H9 (cell line): ENCODE measurements at regions not wholly inside any gene's neighbourhood (a gene's known extent, or its start where the extent isn't known, plus 50 kb on each side); places are given as distances from the start of the nearest gene placed in this dataset.

Experiments
- DNase-seq: peaks from one replicate; pipeline ENCODE4 v3.0.0-alpha.2; 2017
- H2AFZ ChIP-seq: one replicate; pipeline ENCODE4 v1.6.1; 2013; ENCODE audit warnings: mild to moderate bottlenecking, low read length, control low read depth, moderate library complexity
- H2AK5ac ChIP-seq: 2 replicates; pipeline ENCODE4 v1.6.1; 2013; ENCODE audit warnings: low read length, control low read depth, mixed read lengths; ENCODE audit not compliant: insufficient read length
- H2BK120ac ChIP-seq: one replicate; pipeline ENCODE4 v1.6.1; 2013; ENCODE audit warnings: low read depth, mild to moderate bottlenecking, low read length, control low read depth, inconsistent platforms; ENCODE audit not compliant: poor library complexity, severe bottlenecking
- H2BK12ac ChIP-seq: 2 replicates; pipeline ENCODE4 v1.6.1; 2013; ENCODE audit warnings: low read length, control low read depth, mixed read lengths, low read depth; ENCODE audit not compliant: insufficient read length
- H2BK15ac ChIP-seq: 2 replicates; pipeline ENCODE4 v1.6.1; 2013; ENCODE audit warnings: low read depth, low read length, control low read depth
- H2BK20ac ChIP-seq: one replicate; pipeline ENCODE4 v1.6.1; 2013; ENCODE audit warnings: low read depth, mild to moderate bottlenecking, low read length, control low read depth, inconsistent platforms; ENCODE audit not compliant: poor library complexity, severe bottlenecking
- H2BK5ac ChIP-seq: 2 replicates; pipeline ENCODE4 v1.6.1; 2013; ENCODE audit warnings: low read length, control low read depth, mixed read lengths; ENCODE audit not compliant: insufficient read length
- H3K14ac ChIP-seq: 2 replicates; pipeline ENCODE4 v1.6.1; 2013; ENCODE audit warnings: low read length, control low read depth; ENCODE audit not compliant: insufficient read depth
- H3K18ac ChIP-seq: 2 replicates; pipeline ENCODE4 v1.6.1; 2013; ENCODE audit warnings: low read depth, mild to moderate bottlenecking, mixed read lengths, low read length, control low read depth; ENCODE audit not compliant: insufficient read length
- H3K23ac ChIP-seq: 2 replicates; pipeline ENCODE4 v1.6.1; 2013; ENCODE audit warnings: low read length, control low read depth, mixed read lengths, low read depth; ENCODE audit not compliant: insufficient read length
- H3K23me2 ChIP-seq: 2 replicates; pipeline ENCODE4 v1.6.1; 2013; ENCODE audit warnings: low read depth, mild to moderate bottlenecking, mixed read lengths, low read length, control low read depth; ENCODE audit not compliant: insufficient read length, poor library complexity, severe bottlenecking
- H3K27ac ChIP-seq: 2 replicates; pipeline ENCODE4 v1.5.1; 2013; ENCODE audit warnings: low read length, control low read depth, mixed read lengths, low read depth; ENCODE audit not compliant: insufficient read length
- H3K27me3 ChIP-seq: 2 replicates; pipeline ENCODE4 v1.6.1; 2013; ENCODE audit warnings: low read length, control low read depth, inconsistent platforms; ENCODE audit not compliant: insufficient read depth
- H3K4ac ChIP-seq: 2 replicates; pipeline ENCODE4 v1.6.1; 2013; ENCODE audit warnings: low read depth, mild to moderate bottlenecking, control low read depth, inconsistent platforms, low read length, moderate library complexity
- H3K4me1 ChIP-seq: 2 replicates; pipeline ENCODE4 v1.6.1; 2013; ENCODE audit warnings: low read length, control low read depth, inconsistent platforms; ENCODE audit not compliant: insufficient read depth
- H3K4me2 ChIP-seq: 2 replicates; pipeline ENCODE4 v1.6.1; 2013; ENCODE audit warnings: low read length, control low read depth, mixed read lengths; ENCODE audit not compliant: insufficient read length, insufficient read depth
- H3K56ac ChIP-seq: 2 replicates; pipeline ENCODE4 v1.6.1; 2013; ENCODE audit warnings: low read depth, mild to moderate bottlenecking, mixed read lengths, low read length, control low read depth; ENCODE audit not compliant: insufficient read length
- H3K79me1 ChIP-seq: 2 replicates; pipeline ENCODE4 v1.6.1; 2013; ENCODE audit warnings: low read depth, mild to moderate bottlenecking, moderate library complexity, low read length, control low read depth, inconsistent platforms; ENCODE audit not compliant: insufficient read depth, poor library complexity, severe bottlenecking
- H3K79me2 ChIP-seq: 2 replicates; pipeline ENCODE4 v1.6.1; 2013; ENCODE audit warnings: low read length, control low read depth, inconsistent platforms; ENCODE audit not compliant: insufficient read depth
- H3K9ac ChIP-seq: 2 replicates; pipeline ENCODE4 v1.6.1; 2013; ENCODE audit warnings: low read length, control low read depth, mixed read lengths; ENCODE audit not compliant: insufficient read length; ENCODE audit errors: extremely low read depth
- H3K9me3 ChIP-seq: one replicate; pipeline ENCODE4 v1.6.1; 2013; ENCODE audit warnings: low read depth, low read length, inconsistent platforms; ENCODE audit not compliant: control insufficient read depth
- H3T11ph ChIP-seq: one replicate; pipeline ENCODE4 v1.6.1; 2013; ENCODE audit warnings: mild to moderate bottlenecking, low read length, control low read depth, inconsistent platforms
- H4K20me1 ChIP-seq: one replicate; pipeline ENCODE4 v1.6.1; 2013; ENCODE audit not compliant: control insufficient read depth, insufficient read length, insufficient read depth
- H4K5ac ChIP-seq: 2 replicates; pipeline ENCODE4 v1.6.1; 2013; ENCODE audit warnings: low read depth, mild to moderate bottlenecking, mixed read lengths, low read length, control low read depth; ENCODE audit not compliant: insufficient read length
- H4K8ac ChIP-seq: replicated peaks from 2 replicates; pipeline ENCODE4 v1.6.1; 2013; ENCODE audit warnings: low read length, control low read depth, mixed read lengths, low read depth; ENCODE audit not compliant: insufficient read length
- H4K91ac ChIP-seq: 2 replicates; pipeline ENCODE4 v1.6.1; 2013; ENCODE audit warnings: low read depth, mild to moderate bottlenecking, moderate library complexity, mixed read lengths, low read length, control low read depth; ENCODE audit not compliant: insufficient read length
- H3K27ac Mint-ChIP-seq, 3 experiments: 2 replicates in 2 of 3; 3 replicates in 1 of 3; pipeline ENCODE4 v1.8.0; 2020 to 2021; ENCODE audit warnings: mixed read lengths in 3 of 3, mild to moderate bottlenecking in 1 of 3, moderate library complexity in 1 of 3
- H3K27me3 Mint-ChIP-seq: 2 replicates; pipeline ENCODE4 v1.8.0; 2021; ENCODE audit warnings: low read depth, mild to moderate bottlenecking, moderate library complexity, mixed read lengths
- H3K36me3 Mint-ChIP-seq, 3 experiments: 2 replicates in 2 of 3; 3 replicates in 1 of 3; pipeline ENCODE4 v1.8.0; 2020 to 2021; ENCODE audit warnings: low read depth in 3 of 3, mixed read lengths in 3 of 3; ENCODE audit not compliant: insufficient read depth in 1 of 3
- H3K4me1 Mint-ChIP-seq, 2 experiments: 2 replicates each; pipeline ENCODE4 v1.8.0; 2020; ENCODE audit warnings: mixed read lengths in 2 of 2
- H3K4me3 Mint-ChIP-seq, 2 experiments: 2 replicates in 1 of 2; 3 replicates in 1 of 2; pipeline ENCODE4 v1.8.0; 2020 to 2021; ENCODE audit warnings: mild to moderate bottlenecking in 2 of 2, mixed read lengths in 2 of 2, moderate library complexity in 1 of 2
- H3K9me3 Mint-ChIP-seq, 2 experiments: 2 replicates in 1 of 2; 3 replicates in 1 of 2; pipeline ENCODE4 v1.8.0; 2020; ENCODE audit warnings: mild to moderate bottlenecking in 2 of 2, mixed read lengths in 2 of 2, moderate library complexity in 1 of 2
- CTCF ChIP-seq: fragments of 200-600 bp; sonication (generic); conservative IDR thresholded peaks from 3 replicates; pipeline ENCODE4 v1.8.0; 2021; ENCODE audit warnings: antibody characterized with exemption, mild to moderate bottlenecking
- WGBS: extraction: QIAGEN DNeasy Blood & Tissue Kit; methylation state at CpG from one replicate; pipeline ENCODE4 v1.1.7; 2013; ENCODE audit warnings: missing lambda C conversion rate, low lambda C conversion rate, mixed read lengths; ENCODE audit not compliant: insufficient read length; ENCODE audit errors: extremely low coverage; 5-methylcytosine and 5-hydroxymethylcytosine counted together

DNA sequence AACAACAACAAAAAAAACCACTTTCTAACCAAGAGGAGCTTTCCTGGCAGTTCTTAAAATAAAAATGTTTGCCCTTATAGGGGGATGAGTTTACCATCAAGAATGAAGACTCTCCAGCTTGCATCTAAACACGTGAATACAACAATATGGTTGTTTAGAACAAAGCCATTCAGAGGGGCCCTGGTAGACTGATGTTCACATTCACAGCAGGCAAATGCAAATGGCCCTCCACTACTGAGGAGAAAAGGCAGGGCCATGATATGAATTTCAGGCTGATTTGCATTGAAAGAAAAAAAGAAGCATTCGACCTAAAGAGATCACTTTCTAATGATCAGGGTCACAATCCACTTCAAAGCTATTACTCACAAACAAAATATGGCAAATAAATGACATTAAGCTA, 65.3 kb upstream of the OTOS start:
- no peak overlapping the region for H3K4ac ChIP-seq
- H4K91ac ChIP-seq: no peak overlapping the region
- no peak overlapping the region for H2BK12ac ChIP-seq
- Mint-ChIP-seq H3K27me3 (peaks cover 11% of the 10 kb centered on the region), H3K36me3 (peaks cover 0 to 5% (median 0%) of the 10 kb centered on the region in 3 experiments; a peak in 4 of 7 replicates), H3K4me1 (peaks cover 24 to 31% of the 10 kb centered on the region in 2 experiments), H3K9me3 (peaks cover 3 to 14% of the 10 kb centered on the region in 2 experiments), H3K27ac (peak overlapping the region in 1 of 3 experiments; percentile 47; a peak in 2 of 7 replicates), H3K4me3 (peak overlapping the region in 1 of 2 experiments; percentile 30; a peak in 2 of 5 replicates)
- H3K14ac ChIP-seq: no peak overlapping the region
- no peak overlapping the region for H2BK15ac ChIP-seq
- H3K27me3 ChIP-seq: no peaks in the 10 kb centered on the region
- no peaks in the 10 kb centered on the region for H3K9me3 ChIP-seq
- no peak overlapping the region for H2BK120ac ChIP-seq
- H3K79me1 ChIP-seq: no peaks in the 10 kb centered on the region
- H3K79me2 ChIP-seq: no peaks in the 10 kb centered on the region
- no peak overlapping the region for H2BK20ac ChIP-seq
- no CpG with 5 or more reads among the region's 2 CpGs for WGBS
- no peaks in the 10 kb centered on the region for H4K20me1 ChIP-seq
- no peak overlapping the region for H2BK5ac ChIP-seq
- no peak overlapping the region for H3K18ac ChIP-seq
- no peak overlapping the region for H3K27ac ChIP-seq
- no peak overlapping the region for H3K23ac ChIP-seq
- H2AFZ ChIP-seq: no peak overlapping the region
- no peak overlapping the region for H4K8ac ChIP-seq
- H3K23me2 ChIP-seq: no peaks in the 10 kb centered on the region
- peaks cover 6% of the 10 kb centered on the region; the same call in 1 of the 2 replicates for H3K4me1 ChIP-seq
- no peak overlapping the region for H4K5ac ChIP-seq
- no peak overlapping the region for H3K56ac ChIP-seq
- no peak for DNase-seq
- no peak overlapping the region for H3T11ph ChIP-seq
- no peak overlapping the region for H2AK5ac ChIP-seq
- H3K4me2 ChIP-seq: no peak overlapping the region
- TF ChIP-seq CTCF: no peak
- no peak overlapping the region for H3K9ac ChIP-seq
